Muscle layer of colon (tissue), 2 donors: ENCODE measurements at regions not wholly inside any gene's neighbourhood (a gene's known extent, or its start where the extent isn't known, plus 50 kb on each side); places are given as distances from the start of the nearest gene placed in this dataset.
"Not testable (repeated sequence)": the region's sequence is repeated elsewhere in the genome, so short reads cannot be mapped to it uniquely, and the experiment has no call there.

Experiments
- H3K27ac ChIP-seq: one replicate; pipeline ENCODE4 v1.7.0; 2013; ENCODE audit warnings: low read depth, mild to moderate bottlenecking, low read length, moderate library complexity
- H3K27me3 ChIP-seq, 2 donors: one replicate each; pipeline ENCODE4 v1.7.0; 2013; ENCODE audit warnings: low read length in 2 of 2, mild to moderate bottlenecking in 2 of 2; ENCODE audit not compliant: insufficient read depth in 2 of 2, control insufficient read depth in 1 of 2
- H3K36me3 ChIP-seq: one replicate; pipeline ENCODE4 v1.7.0; 2013; ENCODE audit warnings: mild to moderate bottlenecking, low read length; ENCODE audit not compliant: insufficient read depth
- H3K4me1 ChIP-seq: one replicate; pipeline ENCODE4 v1.7.0; 2013; ENCODE audit warnings: mild to moderate bottlenecking, low read length; ENCODE audit not compliant: insufficient read depth
- H3K4me3 ChIP-seq, 2 donors: one replicate each; pipeline ENCODE4 v1.7.0; 2013; ENCODE audit warnings: low read length in 2 of 2, low read depth in 1 of 2, mild to moderate bottlenecking in 1 of 2, moderate library complexity in 1 of 2
- H3K9ac ChIP-seq: one replicate; pipeline ENCODE4 v1.7.0; 2013; ENCODE audit warnings: low read length
- H3K9me3 ChIP-seq: one replicate; pipeline ENCODE4 v1.7.0; 2013; ENCODE audit warnings: mild to moderate bottlenecking, low read length
- donor health status: abdominal sarcoma.
- donor health status: Adenocarcinoma of cecum.

- H3K4me1 ChIP-seq, H3K4me3 ChIP-seq, H3K9me3 ChIP-seq, H3K27me3 ChIP-seq, H3K9ac ChIP-seq, H3K27ac ChIP-seq, H3K36me3 ChIP-seq: not testable (repeated sequence)
These were observed 64.0 kb upstream of the PLEKHM1 start for GRCh38 chr17:45554479-45554878.

- H3K4me1 ChIP-seq, H3K9me3 ChIP-seq, H3K4me3 ChIP-seq, H3K27me3 ChIP-seq, H3K27ac ChIP-seq, H3K36me3 ChIP-seq, H3K9ac ChIP-seq: not testable (repeated sequence)
These were observed 68.3 kb upstream of the PLEKHM1 start for GRCh38 chr17:45558821-45559220.

- not testable (repeated sequence) for H3K27me3 ChIP-seq, H3K9ac ChIP-seq, H3K27ac ChIP-seq, H3K4me3 ChIP-seq, H3K4me1 ChIP-seq, H3K36me3 ChIP-seq, H3K9me3 ChIP-seq
These were observed 72.3 kb upstream of the PLEKHM1 start for GRCh38 chr17:45562868-45563267.

GRCh38 chr17:45563283-45563682, 72.8 kb upstream of the PLEKHM1 start:
- not testable (repeated sequence) for H3K4me3 ChIP-seq, H3K4me1 ChIP-seq, H3K9me3 ChIP-seq, H3K27ac ChIP-seq, H3K9ac ChIP-seq, H3K36me3 ChIP-seq, H3K27me3 ChIP-seq

GRCh38 chr17:45568275-45568674, 77.8 kb upstream of the PLEKHM1 start:
- not testable (repeated sequence) for H3K4me3 ChIP-seq, H3K27ac ChIP-seq, H3K4me1 ChIP-seq, H3K36me3 ChIP-seq, H3K9ac ChIP-seq, H3K27me3 ChIP-seq, H3K9me3 ChIP-seq

- H3K27me3 ChIP-seq, H3K9me3 ChIP-seq, H3K9ac ChIP-seq, H3K27ac ChIP-seq, H3K4me3 ChIP-seq, H3K36me3 ChIP-seq, H3K4me1 ChIP-seq: not testable (repeated sequence)
These were observed 82.8 kb upstream of the PLEKHM1 start for GRCh38 chr17:45573326-45573725.

GRCh38 chr17:45573924-45574770, 83.6 kb upstream of the PLEKHM1 start:
- no peaks in the 10 kb centered on the region for H3K27me3 ChIP-seq
- no peaks in the 10 kb centered on the region for H3K9me3 ChIP-seq
- H3K4me1 ChIP-seq = peaks cover 5% of the 10 kb centered on the region
- no peaks in the 10 kb centered on the region for H3K36me3 ChIP-seq
- no peak overlapping the region for H3K27ac ChIP-seq
- no peak overlapping the region for H3K9ac ChIP-seq
- H3K4me3 ChIP-seq = no peak overlapping the region

GRCh38 chr17:45575126-45575885, 84.8 kb upstream of the PLEKHM1 start:
- Histone ChIP-seq H3K27ac (no peak overlapping the region), H3K36me3 (no peaks in the 10 kb centered on the region), H3K27me3 (no peaks in the 10 kb centered on the region), H3K4me1 (peaks cover 10% of the 10 kb centered on the region), H3K4me3 (no peak overlapping the region), H3K9me3 (no peaks in the 10 kb centered on the region), H3K9ac (no peak overlapping the region)

- not testable (repeated sequence) for H3K9ac ChIP-seq, H3K9me3 ChIP-seq, H3K36me3 ChIP-seq, H3K27me3 ChIP-seq, H3K27ac ChIP-seq, H3K4me3 ChIP-seq
- H3K4me1 ChIP-seq = peaks cover 10% of the 10 kb centered on the region
These were observed 86.2 kb upstream of the PLEKHM1 start for GRCh38 chr17:45576527-45577307.

- Histone ChIP-seq H3K27ac (no peak overlapping the region), H3K27me3 (no peaks in the 10 kb centered on the region), H3K9ac (no peak overlapping the region), H3K36me3 (no peaks in the 10 kb centered on the region), H3K4me3 (no peak overlapping the region), H3K4me1 (peaks cover 13% of the 10 kb centered on the region), H3K9me3 (no peaks in the 10 kb centered on the region)
These were observed 87.2 kb upstream of the PLEKHM1 start for GRCh38 chr17:45577571-45578279.
